ENCODE measurements at regions not wholly inside any gene's neighbourhood (a gene's known extent, or its start where the extent isn't known, plus 50 kb on each side); places are given as distances from the start of the nearest gene placed in this dataset.
"Not testable (repeated sequence)": the region's sequence is repeated elsewhere in the genome, so short reads cannot be mapped to it uniquely, and the experiment has no call there.

- FAIRE-seq = no peak
- DNase-seq (ENCODE audit: low spot score) = no peak
These were observed 289.5 kb upstream of the MYT1L start for GRCh38 chr2:2620604-2621003.

GRCh38 chr2:2619995-2620394 is 288.9 kb upstream of the MYT1L start:
- no peak for DNase-seq (ENCODE audit: low spot score)
- FAIRE-seq = no peak

- FAIRE-seq (no peak), DNase-seq (ENCODE audit: low spot score) (no peak)
These were observed 283.4 kb upstream of the MYT1L start for GRCh38 chr2:2614452-2614851.

- no peak for FAIRE-seq
- peak; percentile 52 for DNase-seq (ENCODE audit: low spot score)
These were observed 282.5 kb upstream of the MYT1L start for GRCh38 chr2:2613279-2614199.

- FAIRE-seq = no peak
- no peak for DNase-seq (ENCODE audit: low spot score)
These were observed 279.7 kb upstream of the MYT1L start for GRCh38 chr2:2610751-2611150.

GRCh38 chr2:2600366-2600765 is 269.3 kb upstream of the MYT1L start:
- DNase-seq (ENCODE audit: low spot score) (no peak), FAIRE-seq (no peak)

- DNase-seq (ENCODE audit: low spot score) (no peak), FAIRE-seq (no peak)
These were observed 268.4 kb upstream of the MYT1L start for GRCh38 chr2:2599441-2599840.

- no peak for FAIRE-seq
These were observed 266.6 kb upstream of the MYT1L start for GRCh38 chr2:2597712-2598111.

GRCh38 chr2:2591542-2591940 is 260.5 kb upstream of the MYT1L start:
- no peak for FAIRE-seq
- DNase-seq (ENCODE audit: low spot score) = no peak

More at GRCh38 chr2:2597712-2598111, 266.6 kb upstream of the MYT1L start:
- DNase-seq (ENCODE audit: low spot score) = no peak

- DNase-seq (ENCODE audit: low spot score) = no peak
- FAIRE-seq = no peak
These were observed 259.9 kb upstream of the MYT1L start for GRCh38 chr2:2590841-2591541.

- FAIRE-seq (no peak), DNase-seq (ENCODE audit: low spot score) (no peak)
These were observed 259.1 kb upstream of the MYT1L start for GRCh38 chr2:2590141-2590540.

GRCh38 chr2:2588777-2589176 is 257.7 kb upstream of the MYT1L start:
- no peak for DNase-seq (ENCODE audit: low spot score)
- no peak for FAIRE-seq

- DNase-seq (ENCODE audit: low spot score) = no peak
- no peak for FAIRE-seq
These were observed 256.3 kb upstream of the MYT1L start for GRCh38 chr2:2587354-2587753.

GRCh38 chr2:2586931-2587330 is 255.9 kb upstream of the MYT1L start:
- no peak for DNase-seq (ENCODE audit: low spot score)
- no peak for FAIRE-seq

GRCh38 chr2:2586068-2586776 is 255.1 kb upstream of the MYT1L start:
- no peak for FAIRE-seq

GRCh38 chr2:2582998-2583545 is 252.0 kb upstream of the MYT1L start:
- DNase-seq (ENCODE audit: low spot score) (no peak), FAIRE-seq (no peak)

More at GRCh38 chr2:2586068-2586776, 255.1 kb upstream of the MYT1L start:
- DNase-seq (ENCODE audit: low spot score) = no peak

GRCh38 chr2:2581331-2582159 is 250.5 kb upstream of the MYT1L start:
- no peak for FAIRE-seq
- no peak for DNase-seq (ENCODE audit: low spot score)

- not testable (repeated sequence) for FAIRE-seq; DNase-seq (ENCODE audit: low spot score)
These were observed 249.8 kb upstream of the MYT1L start for GRCh38 chr2:2580841-2581240.

- FAIRE-seq = no peak
- DNase-seq (ENCODE audit: low spot score) = no peak
These were observed 249.3 kb upstream of the MYT1L start for GRCh38 chr2:2580341-2580740.

GRCh38 chr2:2579814-2580213 is 248.7 kb upstream of the MYT1L start:
- FAIRE-seq (no peak), DNase-seq (ENCODE audit: low spot score) (no peak)

- no peak for DNase-seq (ENCODE audit: low spot score)
- no peak for FAIRE-seq
These were observed 246.3 kb upstream of the MYT1L start for GRCh38 chr2:2577407-2577831.

Data from RCC 7860 (cell line).